Keratinocyte (primary cell): ENCODE measurements at regions not wholly inside any gene's neighbourhood (a gene's known extent, or its start where the extent isn't known, plus 50 kb on each side); places are given as distances from the start of the nearest gene placed in this dataset.

ENCODE experiments used
- DNase-seq: peaks from one replicate; pipeline ENCODE4 v3.0.0-alpha.2; 2011; ENCODE audit warnings: low read depth, missing footprints, low spot score
- FAIRE-seq: peaks from 2 replicates; lab custom pipeline; 2011; peaks lifted over from hg19 to GRCh38; lab: Jason Lieb, UNC
- H2AFZ ChIP-seq: 2 replicates; pipeline ENCODE4 v1.6.0; 2012; ENCODE audit warnings: low read length, control low read depth, inconsistent platforms; ENCODE audit not compliant: control insufficient read depth
- H3K27ac ChIP-seq: 2 replicates; pipeline ENCODE4 v1.5.1; 2011; ENCODE audit warnings: low read length; ENCODE audit not compliant: control insufficient read depth, insufficient read depth
- H3K27me3 ChIP-seq: 3 replicates; pipeline ENCODE4 v1.6.0; 2011; ENCODE audit warnings: low read length; ENCODE audit not compliant: control insufficient read depth, insufficient read depth; ENCODE audit errors: extremely low read depth
- H3K36me3 ChIP-seq, 2 experiments: 2 replicates in 1 of 2; 3 replicates in 1 of 2; pipeline ENCODE4 v1.5.1; 2011; ENCODE audit warnings: low read length in 2 of 2, mild to moderate bottlenecking in 1 of 2; ENCODE audit not compliant: control insufficient read depth in 2 of 2, insufficient read depth in 2 of 2; ENCODE audit errors: extremely low read depth in 1 of 2
- H3K4me1 ChIP-seq: 3 replicates; pipeline ENCODE4 v1.5.1; 2011; ENCODE audit warnings: low read length; ENCODE audit not compliant: control insufficient read depth, insufficient read depth; ENCODE audit errors: extremely low read depth
- H3K4me2 ChIP-seq: 3 replicates; pipeline ENCODE4 v1.6.0; 2011; ENCODE audit warnings: low read depth, low read length; ENCODE audit not compliant: control insufficient read depth, insufficient read depth; ENCODE audit errors: extremely low read depth
- H3K4me3 ChIP-seq, 3 experiments: fragments of 200-600 bp in 1 of 3; sonication (generic) in 1 of 3; 2 replicates in 2 of 3; 3 replicates in 1 of 3; pipeline ENCODE4 v1.5.1; 2011 to 2016; ENCODE audit warnings: low read length in 3 of 3, mild to moderate bottlenecking in 3 of 3, control low read depth in 2 of 3, inconsistent platforms in 1 of 3, low read depth in 1 of 3, mixed read lengths in 1 of 3, mixed run types in 1 of 3, moderate library complexity in 1 of 3; ENCODE audit not compliant: control insufficient read depth in 2 of 3, insufficient read depth in 2 of 3; ENCODE audit errors: extremely low read depth in 1 of 3
- H3K79me2 ChIP-seq: 2 replicates; pipeline ENCODE4 v1.6.0; 2012; ENCODE audit warnings: low read length; ENCODE audit not compliant: control insufficient read depth, insufficient read depth
- H3K9ac ChIP-seq: 3 replicates; pipeline ENCODE4 v1.6.0; 2011; ENCODE audit warnings: low read length; ENCODE audit not compliant: control insufficient read depth, insufficient read depth; ENCODE audit errors: extremely low read depth
- H3K9me1 ChIP-seq: 3 replicates; pipeline ENCODE4 v1.6.0; 2011; ENCODE audit warnings: low read length; ENCODE audit not compliant: control insufficient read depth, insufficient read depth; ENCODE audit errors: extremely low read depth
- H3K9me3 ChIP-seq: 2 replicates; pipeline ENCODE4 v1.5.1; 2012; ENCODE audit warnings: low read depth, low read length; ENCODE audit not compliant: control insufficient read depth
- H4K20me1 ChIP-seq: 3 replicates; pipeline ENCODE4 v1.6.0; 2011; ENCODE audit warnings: low read length; ENCODE audit not compliant: control insufficient read depth, insufficient read depth; ENCODE audit errors: extremely low read depth
- EZH2 ChIP-seq: IDR thresholded peaks from one replicate; pipeline ENCODE4 v1.6.1; 2012; ENCODE audit warnings: inconsistent platforms, mild to moderate bottlenecking, low read length, moderate library complexity
- dilution Hi-C: fragments of 300-500 bp; cut with MboI; formaldehyde crosslinking; loops from one replicate; pipeline ENCODE4 v1.7.0; 2020; ENCODE audit warnings: low sequenced_read_pairs; ENCODE audit not compliant: extremely low pct_ligation_motif_present
- TF ChIP-seq, protein P1 (sequence below), 3 experiments: IDR thresholded peaks in 1 of 3; conservative IDR thresholded peaks in 1 of 3; optimal IDR thresholded peaks in 1 of 3; 2 replicates in 2 of 3; 3 replicates in 1 of 3; pipeline versions ENCODE3 to v1.5.1; 2011; ENCODE audit warnings: low read length in 3 of 3, mild to moderate bottlenecking in 3 of 3, moderate library complexity in 2 of 3, control low read depth in 1 of 3, inconsistent platforms in 1 of 3; ENCODE audit not compliant: insufficient read depth in 2 of 3; ENCODE audit errors: extremely low read depth in 1 of 3

DNA sequence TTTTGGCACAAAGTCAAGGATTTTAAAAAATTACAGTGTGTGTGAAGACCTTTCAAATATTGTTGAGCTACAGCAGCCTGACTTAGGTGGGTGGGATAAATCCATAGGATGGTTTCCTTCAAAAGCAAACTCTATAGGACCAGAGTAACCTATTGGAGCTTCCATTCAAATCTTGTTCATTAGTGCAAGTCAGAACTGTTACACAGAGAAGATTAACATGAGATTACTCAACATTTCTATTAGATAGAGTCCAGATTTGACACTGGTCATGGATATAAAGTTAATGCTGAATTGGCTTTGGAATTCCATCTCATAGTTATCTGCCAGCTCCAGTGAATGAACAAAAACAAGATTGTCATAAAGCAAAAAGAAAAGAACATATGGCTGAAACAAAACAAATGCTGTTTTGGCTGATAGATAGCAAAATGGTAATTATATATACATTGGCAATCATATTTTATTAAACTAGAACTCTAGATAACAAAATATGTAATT is 129.6 kb upstream of the SEMA3A start:
- dilution Hi-C loops, result no loop called here
- no peak for DNase-seq
- H3K9ac ChIP-seq, result no peak overlapping the region
- H3K27me3 ChIP-seq, result no peaks in the 10 kb centered on the region
- H3K9me1 ChIP-seq, result no peaks in the 10 kb centered on the region
- no peak for FAIRE-seq
- H3K4me1 ChIP-seq, result no peaks in the 10 kb centered on the region
- no peaks in the 10 kb centered on the region for H4K20me1 ChIP-seq
- no peaks in the 10 kb centered on the region for H3K36me3 ChIP-seq
- no peak overlapping the region for H2AFZ ChIP-seq
- no peak overlapping the region for H3K4me3 ChIP-seq
- H3K9me3 ChIP-seq, result no peaks in the 10 kb centered on the region
- H3K4me2 ChIP-seq, result no peak overlapping the region
- H3K79me2 ChIP-seq, result no peaks in the 10 kb centered on the region
- no peak for TF ChIP-seq EZH2
- TF ChIP-seq, protein P1, sequence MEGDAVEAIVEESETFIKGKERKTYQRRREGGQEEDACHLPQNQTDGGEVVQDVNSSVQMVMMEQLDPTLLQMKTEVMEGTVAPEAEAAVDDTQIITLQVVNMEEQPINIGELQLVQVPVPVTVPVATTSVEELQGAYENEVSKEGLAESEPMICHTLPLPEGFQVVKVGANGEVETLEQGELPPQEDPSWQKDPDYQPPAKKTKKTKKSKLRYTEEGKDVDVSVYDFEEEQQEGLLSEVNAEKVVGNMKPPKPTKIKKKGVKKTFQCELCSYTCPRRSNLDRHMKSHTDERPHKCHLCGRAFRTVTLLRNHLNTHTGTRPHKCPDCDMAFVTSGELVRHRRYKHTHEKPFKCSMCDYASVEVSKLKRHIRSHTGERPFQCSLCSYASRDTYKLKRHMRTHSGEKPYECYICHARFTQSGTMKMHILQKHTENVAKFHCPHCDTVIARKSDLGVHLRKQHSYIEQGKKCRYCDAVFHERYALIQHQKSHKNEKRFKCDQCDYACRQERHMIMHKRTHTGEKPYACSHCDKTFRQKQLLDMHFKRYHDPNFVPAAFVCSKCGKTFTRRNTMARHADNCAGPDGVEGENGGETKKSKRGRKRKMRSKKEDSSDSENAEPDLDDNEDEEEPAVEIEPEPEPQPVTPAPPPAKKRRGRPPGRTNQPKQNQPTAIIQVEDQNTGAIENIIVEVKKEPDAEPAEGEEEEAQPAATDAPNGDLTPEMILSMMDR (optimal IDR thresholded peaks at IDR 0.05 in 1 of 3, IDR thresholded peaks at IDR 0.05 in 1 of 3, conservative IDR thresholded peaks at IDR 0.05 in 1 of 3; ENCODE audit: extremely low read depth in 1 of 3, insufficient read depth in 2 of 3, low read length in 3 of 3), result no peak
- H3K27ac ChIP-seq, result no peak overlapping the region

DNA sequence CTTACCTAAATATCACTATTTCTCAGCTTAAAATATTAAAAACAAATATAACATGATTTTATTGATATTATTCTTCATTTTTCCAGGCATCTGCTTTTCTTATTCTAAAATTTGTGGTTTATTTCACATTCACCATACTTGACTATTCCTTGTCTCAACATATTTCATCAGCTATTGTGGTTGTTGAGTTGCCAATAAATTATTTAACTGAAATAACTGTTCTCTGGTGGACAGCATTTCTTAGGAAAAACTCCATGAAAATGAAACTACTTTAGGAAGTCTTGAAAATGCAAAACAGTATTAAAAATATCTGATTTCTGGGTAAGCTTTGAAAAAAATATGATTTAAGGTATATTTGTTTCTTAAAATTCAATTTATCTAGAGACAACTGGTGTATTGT is 122.9 kb upstream of the SEMA3A start:
- TF ChIP-seq, protein P1 (optimal IDR thresholded peaks at IDR 0.05 in 1 of 3, IDR thresholded peaks at IDR 0.05 in 1 of 3, conservative IDR thresholded peaks at IDR 0.05 in 1 of 3; ENCODE audit: extremely low read depth in 1 of 3, insufficient read depth in 2 of 3, low read length in 3 of 3), result no peak
- TF ChIP-seq EZH2, result no peak

More for the DNA sequence above, 122.9 kb upstream of the SEMA3A start:
- Histone ChIP-seq H3K27ac (no peak overlapping the region), H3K4me3 (no peak overlapping the region), H3K9me1 (no peaks in the 10 kb centered on the region), H3K9me3 (no peaks in the 10 kb centered on the region), H3K27me3 (no peaks in the 10 kb centered on the region), H3K79me2 (no peaks in the 10 kb centered on the region), H4K20me1 (no peaks in the 10 kb centered on the region), H3K4me1 (no peaks in the 10 kb centered on the region), H2AFZ (no peak overlapping the region), H3K9ac (no peak overlapping the region), H3K4me2 (no peak overlapping the region), H3K36me3 (no peaks in the 10 kb centered on the region)
- dilution Hi-C loops, result no loop called here
- DNase-seq, result no peak
- FAIRE-seq, result no peak
